SK-N-SH (cell line): ENCODE measurements at regions not wholly inside any gene's neighbourhood (a gene's known extent, or its start where the extent isn't known, plus 50 kb on each side); places are given as distances from the start of the nearest gene placed in this dataset.

Experiments
- CTCF ChIP-seq: fragments of 200-600 bp; sonication (generic); IDR thresholded peaks from 2 replicates; pipeline ENCODE4 v1.6.1; 2017; ENCODE audit warnings: antibody characterized with exemption, mild to moderate bottlenecking, moderate library complexity
- EZH2phosphoT487 ChIP-seq: fragments of 200-600 bp; sonication (generic); IDR thresholded peaks from 2 replicates; pipeline ENCODE4 v1.6.1; 2017; ENCODE audit warnings: low read depth, mixed run types, mild to moderate bottlenecking, antibody characterized with exemption, moderate library complexity, borderline replicate concordance
- GABPA ChIP-seq: IDR thresholded peaks from 2 replicates; pipeline ENCODE4 v1.4.0; 2012; ENCODE audit warnings: low read depth, mild to moderate bottlenecking
- GATA2 ChIP-seq: sonication (generic); formaldehyde crosslinking; IDR thresholded peaks from 2 replicates; pipeline ENCODE4 v1.5.0; 2020; ENCODE audit warnings: mild to moderate bottlenecking, missing genetic modification reagents
- MAX ChIP-seq: IDR thresholded peaks from 2 replicates; pipeline ENCODE4 v1.4.0; 2012; ENCODE audit warnings: low read depth
- MXI1 ChIP-seq: IDR thresholded peaks from 2 replicates; pipeline ENCODE4 v1.6.1; 2012; ENCODE audit warnings: mild to moderate bottlenecking, low read depth, low read length, improper control_type of control experiment
- PBX3 ChIP-seq: IDR thresholded peaks from 2 replicates; pipeline ENCODE4; 2012
- RAD21 ChIP-seq: IDR thresholded peaks from 2 replicates; pipeline ENCODE4 v1.6.1; 2012; ENCODE audit warnings: mild to moderate bottlenecking, low read length
- RFX5 ChIP-seq: IDR thresholded peaks from 2 replicates; pipeline ENCODE4 v1.6.1; 2012; ENCODE audit warnings: mild to moderate bottlenecking, improper control_type of control experiment, low read length
- YY1 ChIP-seq: IDR thresholded peaks from 2 replicates; pipeline ENCODE4 v1.4.0; 2012; ENCODE audit warnings: low read depth, mild to moderate bottlenecking
- ZBTB33 ChIP-seq: IDR thresholded peaks from 2 replicates; pipeline ENCODE4 v1.4.0; 2012; ENCODE audit warnings: low read depth, borderline replicate concordance

GRCh38 chr4:187304133-187304532 lies 580.5 kb upstream of the FAT1 start:
- TF ChIP-seq CTCF (no peak), RAD21 (no peak), YY1 (no peak), MAX (no peak), ZBTB33 (no peak), RFX5 (no peak), GATA2 (CRISPR knock-in tag) (no peak), PBX3 (no peak), MXI1 (no peak), EZH2phosphoT487 (no peak), GABPA (no peak)
